Islet of Langerhans (tissue), 1 donor: ENCODE measurements at regions not wholly inside any gene's neighbourhood (a gene's known extent, or its start where the extent isn't known, plus 50 kb on each side); places are given as distances from the start of the nearest gene placed in this dataset.

Experiments
- FAIRE-seq: peaks from one replicate; lab custom pipeline; 2011; peaks lifted over from hg19 to GRCh38; lab: Jason Lieb, UNC

DNA sequence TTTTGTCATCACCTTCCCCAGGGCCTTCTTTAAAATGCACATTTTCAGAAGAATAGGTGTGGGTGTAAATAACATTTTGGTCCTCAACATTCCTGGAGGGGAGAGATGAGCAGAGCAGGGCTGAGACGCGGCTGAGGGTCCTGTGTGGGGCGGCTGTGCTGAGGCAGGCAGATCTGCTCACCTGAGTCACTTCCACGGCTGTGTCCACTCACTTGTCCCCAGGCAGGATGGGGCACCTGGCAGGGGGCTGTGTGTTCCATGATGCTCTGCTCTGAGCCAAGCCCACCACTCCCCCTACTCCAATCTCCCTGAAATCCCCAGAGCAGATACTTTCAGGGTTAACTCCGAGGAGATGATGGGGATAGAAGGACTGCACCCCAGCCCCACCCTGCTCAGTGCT, 93.8 kb downstream of the GLRX3 start:
- FAIRE-seq = no peak

DNA sequence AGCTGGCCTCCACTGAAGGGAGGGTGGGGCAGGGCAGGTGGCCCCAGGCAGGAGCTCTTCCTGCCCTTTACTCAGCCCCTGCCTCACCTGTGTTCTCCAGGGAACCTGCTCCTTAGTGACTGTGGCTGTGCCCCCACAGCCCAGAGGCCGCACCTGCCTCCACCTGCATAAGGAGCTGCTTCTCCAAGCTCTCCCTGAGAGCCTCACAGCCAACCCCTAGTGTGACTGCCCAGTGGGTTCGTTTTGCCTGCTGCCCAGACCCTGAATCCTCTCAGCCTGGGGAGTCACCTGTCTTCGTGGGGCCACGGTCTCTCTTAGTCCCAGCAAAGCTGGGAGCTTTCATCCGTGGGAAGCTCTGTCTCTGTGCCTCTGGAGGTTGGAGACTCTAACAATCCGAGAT, 94.4 kb downstream of the GLRX3 start:
- no peak for FAIRE-seq

DNA sequence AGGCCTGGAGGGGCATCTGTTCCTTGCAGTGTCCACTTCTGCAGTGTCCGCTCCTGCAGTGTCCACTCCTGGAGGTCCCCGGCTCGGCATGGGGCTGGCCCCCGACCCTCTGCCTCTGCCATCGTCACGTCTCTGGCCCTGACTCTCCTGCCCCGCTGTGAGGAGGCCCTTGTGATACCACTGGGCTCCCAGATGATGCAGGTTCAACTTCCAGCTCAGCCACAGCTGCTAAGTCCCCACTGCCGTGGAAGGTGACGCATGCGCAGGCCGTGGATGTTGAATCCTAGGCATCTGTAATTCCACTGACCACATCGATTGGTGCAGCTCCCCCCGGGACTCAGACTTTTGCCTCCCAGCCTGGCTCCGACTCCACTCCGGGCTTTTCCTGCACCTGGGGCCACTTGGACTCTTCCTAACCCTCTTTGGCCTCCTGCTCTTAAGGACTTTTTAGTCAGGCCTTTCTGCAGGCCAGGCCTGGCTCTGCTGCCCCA, 95.1 kb downstream of the GLRX3 start:
- FAIRE-seq = no peak

DNA sequence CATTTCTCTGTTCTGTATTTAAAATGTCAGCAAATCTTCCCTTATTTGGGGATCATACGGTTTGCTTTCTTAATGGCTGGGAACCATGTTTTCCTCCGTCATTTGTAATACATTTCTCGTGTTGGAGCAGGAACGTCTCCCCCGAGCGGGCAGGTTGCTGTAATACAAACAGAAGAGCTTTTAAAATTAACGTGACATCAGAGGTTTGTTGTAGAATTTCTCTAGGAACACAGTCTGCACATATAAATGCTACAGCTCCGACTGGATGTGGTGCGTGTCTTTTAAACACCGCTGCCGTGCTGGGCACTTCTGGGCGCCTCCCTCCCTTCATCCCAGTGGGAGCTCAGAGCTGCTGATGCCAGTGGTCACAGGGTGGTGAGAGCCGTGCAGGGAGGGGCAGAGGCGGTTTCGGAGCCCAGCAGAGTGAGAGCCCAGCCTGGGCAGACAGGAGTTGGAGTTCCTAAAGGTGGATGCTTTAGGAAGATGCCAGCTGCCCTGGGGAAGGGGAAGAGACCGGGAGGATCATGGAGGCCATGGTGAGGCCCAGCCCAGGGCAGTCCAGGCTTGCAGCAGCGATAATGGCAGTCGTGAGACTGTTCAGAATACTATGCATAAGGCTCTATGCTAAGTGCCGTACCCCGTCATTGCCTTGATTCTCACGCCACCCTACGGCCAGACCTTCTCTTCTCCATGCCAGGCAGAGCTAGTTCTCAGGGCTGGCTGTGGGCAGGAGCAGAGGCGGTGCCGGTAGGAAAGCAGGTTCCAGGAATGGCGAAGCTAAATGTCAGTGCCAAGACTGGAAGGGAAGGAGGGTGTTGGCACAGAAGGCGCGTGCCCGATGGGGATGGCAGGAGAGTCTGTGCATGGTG, 96.2 kb downstream of the GLRX3 start:
- no peak for FAIRE-seq

DNA sequence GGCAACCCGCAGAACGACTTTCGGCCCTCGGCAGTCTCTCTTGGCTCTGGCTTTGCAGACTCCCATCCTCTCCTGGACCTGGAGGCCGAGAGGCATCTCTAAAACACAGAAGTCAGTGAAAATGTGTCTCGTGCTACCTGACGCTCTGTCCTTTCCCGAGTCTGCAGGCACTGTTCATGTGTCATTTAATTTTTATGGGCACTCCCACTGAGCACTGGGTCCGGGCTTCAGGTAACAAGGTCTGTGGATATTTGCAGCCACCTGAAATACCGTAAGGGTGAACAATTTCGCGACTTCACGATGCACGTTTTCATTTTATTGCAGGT, 96.8 kb downstream of the GLRX3 start:
- FAIRE-seq = no peak

DNA sequence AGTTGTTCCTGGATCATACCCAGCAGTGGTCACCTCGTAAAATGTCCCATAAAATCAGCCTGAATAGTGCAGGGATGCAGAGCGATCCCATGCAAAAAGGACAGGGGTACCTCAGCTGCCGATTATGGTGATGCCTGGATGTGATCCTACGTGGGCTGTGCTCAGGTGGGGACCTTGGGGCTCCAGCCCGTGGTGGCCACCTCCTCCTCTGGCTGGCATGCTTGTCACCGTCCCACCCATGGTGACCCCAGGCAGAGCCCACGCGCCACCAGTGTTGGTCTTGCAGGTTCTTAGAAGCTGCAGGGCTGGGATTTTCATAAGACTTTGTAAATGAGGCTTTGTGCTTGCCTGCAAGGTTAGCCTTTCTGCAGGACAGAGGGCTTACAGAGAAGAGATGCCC, 97.2 kb downstream of the GLRX3 start:
- no peak for FAIRE-seq

DNA sequence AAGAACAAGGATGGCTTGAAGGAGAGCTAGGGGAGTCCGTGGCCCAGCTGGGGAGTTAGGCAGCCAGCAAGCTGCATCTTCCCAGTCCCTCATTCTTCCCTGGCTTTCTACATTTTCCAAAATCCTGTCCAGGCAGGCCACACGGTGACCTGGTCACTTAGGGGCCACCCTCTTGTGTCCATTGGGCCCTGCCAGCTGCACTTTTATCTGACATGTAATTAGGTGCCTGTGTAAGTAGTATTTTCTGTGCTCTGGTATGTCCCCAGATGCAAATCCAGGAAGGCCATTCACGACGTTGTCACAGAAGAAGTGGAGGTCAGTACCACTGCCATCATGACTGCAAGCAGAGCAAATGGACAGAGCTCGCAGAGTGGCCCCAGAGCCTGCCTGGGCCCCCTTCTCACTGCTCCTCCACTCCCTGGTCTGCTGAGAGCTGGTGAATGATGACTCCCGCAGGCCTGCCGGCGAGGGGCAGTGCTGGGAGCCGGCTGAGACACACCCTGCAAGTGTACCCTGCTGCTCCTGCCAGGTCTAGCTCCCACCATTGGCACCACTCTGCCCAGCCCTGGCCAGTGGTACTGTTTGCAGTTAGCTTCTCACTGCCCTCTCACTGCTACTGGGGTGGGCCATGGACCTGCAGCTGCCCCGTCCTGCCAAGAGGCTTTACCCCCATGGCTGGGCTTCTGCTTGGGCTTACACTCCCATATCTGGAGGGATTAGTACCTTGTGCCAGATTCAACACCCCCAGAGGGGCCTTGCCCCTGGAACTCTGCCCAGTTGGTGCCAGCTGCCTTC, 98.2 kb downstream of the GLRX3 start:
- no peak for FAIRE-seq

DNA sequence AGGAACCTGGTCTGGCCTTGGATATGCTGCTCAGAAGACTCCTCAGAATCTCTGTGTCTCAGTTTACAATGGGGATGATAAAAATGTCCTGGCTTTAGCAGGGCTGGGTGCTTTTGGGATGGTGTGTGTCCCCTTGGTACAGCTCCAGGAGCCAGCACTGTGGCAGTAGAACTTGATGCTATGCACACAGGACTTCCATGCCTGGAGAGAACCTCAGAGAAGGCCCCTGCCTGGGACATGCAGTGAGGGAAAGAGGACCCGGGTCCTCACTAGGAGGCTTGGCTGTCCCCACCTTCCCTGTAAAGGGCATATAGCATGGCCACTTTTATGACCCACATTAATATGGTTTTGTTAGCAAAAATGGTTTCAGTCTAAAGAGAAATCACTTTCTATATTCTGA, 100.5 kb downstream of the GLRX3 start:
- no peak for FAIRE-seq

DNA sequence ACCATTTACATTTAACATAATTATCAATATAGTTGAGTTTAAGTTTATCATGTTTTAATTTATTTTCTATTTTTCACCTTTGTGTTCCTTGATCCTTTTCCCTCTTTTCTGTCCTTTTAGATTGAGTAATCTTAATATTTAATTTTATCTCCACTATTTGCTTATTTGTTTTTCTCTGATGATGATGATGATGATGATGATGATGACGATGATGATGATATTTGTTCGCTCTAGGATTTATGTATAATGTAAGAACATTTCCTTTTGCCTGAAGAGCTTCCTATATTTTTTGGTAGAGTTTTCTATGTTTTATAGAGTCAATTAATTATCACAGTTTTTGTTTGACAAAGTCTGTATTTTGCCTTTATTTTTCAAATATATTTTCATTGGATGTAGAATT, 104.2 kb downstream of the GLRX3 start:
- FAIRE-seq = no peak

DNA sequence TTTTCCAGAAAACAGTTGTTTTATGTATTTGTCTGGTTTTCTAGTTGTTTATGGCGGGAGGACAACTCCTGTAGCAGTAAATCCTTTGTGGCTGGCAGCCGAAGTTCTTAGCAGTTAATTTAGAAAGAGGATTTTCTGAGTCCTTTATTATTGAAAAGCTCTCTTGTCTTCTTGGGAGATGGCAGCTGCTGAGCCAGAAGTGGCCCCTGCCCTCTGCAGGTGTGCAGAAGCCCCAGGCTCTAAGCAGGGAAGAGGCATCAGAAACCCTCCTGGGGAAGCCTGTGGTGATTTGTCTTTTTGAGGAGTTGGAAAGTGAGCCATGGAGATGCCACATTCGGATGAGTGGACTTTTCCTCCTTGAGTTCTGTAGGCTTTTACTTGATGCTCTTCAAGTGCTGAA, 106.3 kb downstream of the GLRX3 start:
- FAIRE-seq = no peak

DNA sequence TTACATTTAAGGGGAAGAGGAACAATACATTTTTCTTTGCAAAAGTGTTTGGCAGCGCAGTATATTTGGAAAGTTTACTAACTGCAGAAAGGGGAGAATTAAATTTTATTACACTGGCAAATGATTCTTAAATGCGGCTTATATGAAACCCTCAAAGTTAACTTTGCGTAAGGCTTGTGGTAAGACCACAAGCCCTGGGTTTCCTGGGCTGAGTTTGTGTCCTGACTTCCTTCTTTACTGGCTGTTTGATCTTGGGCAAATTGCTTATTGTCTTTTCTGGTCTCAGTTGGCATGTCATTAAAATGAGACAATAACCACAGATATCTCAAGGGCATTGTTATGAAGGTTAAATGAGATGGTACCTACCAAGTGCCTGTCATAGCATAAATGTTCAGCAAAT, 106.8 kb downstream of the GLRX3 start:
- FAIRE-seq = no peak

DNA sequence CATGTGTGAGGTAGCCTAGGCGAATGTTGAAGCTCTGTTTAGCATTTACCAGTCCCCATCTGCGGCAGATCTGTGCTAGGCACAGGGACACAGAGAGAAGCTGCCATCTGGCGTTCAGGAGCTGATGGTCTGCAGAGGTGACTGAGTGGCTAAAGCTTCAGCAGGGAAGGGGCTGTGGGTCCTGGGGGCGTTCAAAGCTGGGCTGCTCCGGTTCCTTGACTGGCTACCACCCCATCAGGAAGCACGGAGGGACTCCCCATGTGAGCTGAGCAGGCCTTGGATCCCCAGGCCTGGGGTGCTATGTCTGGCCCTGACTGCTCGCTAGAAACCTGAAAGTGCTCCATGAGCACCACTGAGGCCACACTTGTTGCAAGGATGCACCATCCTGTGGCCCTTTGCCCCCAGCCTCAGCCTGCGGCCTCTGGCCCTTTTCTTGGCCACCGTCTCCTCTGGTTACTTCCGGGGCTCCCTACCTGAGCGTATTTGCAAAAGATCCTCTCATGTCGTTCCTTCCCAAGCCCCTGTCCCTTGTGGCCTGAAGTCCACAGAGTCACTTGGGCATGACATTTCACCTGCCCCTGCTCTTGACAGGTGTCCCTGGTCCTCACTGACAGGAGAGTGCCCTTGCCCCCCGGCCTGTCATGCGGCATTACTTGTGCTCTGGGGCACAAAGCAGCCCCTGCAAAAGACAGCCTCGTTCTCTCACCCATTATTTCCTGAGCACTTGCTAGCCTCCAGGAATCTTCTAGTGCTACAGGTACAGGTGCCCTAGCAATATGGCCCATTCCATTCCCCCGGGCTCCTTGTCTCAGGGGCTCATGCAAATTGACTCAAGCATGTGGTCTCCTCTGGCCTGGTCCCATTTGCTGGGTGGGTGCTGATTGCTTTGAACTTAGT, 108.1 kb downstream of the GLRX3 start:
- no peak for FAIRE-seq

DNA sequence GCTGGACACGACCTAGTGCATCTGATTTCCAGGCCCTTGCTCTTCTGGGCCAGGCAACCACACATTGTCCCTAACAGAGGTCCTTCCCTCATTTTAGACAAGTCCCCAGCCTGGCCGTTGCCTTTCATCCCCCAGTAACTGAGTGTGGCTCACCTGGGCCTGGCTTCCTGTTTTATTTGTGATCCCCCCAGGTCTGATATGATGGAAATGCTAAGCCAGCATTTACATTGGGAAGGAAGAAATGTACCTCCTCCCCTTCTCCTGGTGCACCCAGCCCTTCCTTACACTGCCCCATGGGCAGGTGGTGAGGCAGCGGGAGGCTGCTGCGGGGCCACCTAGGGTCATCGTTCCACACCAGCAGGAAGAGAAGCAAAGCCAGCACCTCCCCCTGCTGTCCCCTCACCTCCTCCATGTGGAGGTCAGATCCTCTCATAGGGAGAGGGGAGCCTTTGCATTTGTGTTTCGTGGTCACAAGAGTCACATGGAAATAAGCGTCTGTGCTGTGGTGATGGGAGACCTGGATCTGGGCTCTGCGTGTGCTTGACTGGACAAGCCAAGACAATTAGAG, 108.8 kb downstream of the GLRX3 start:
- FAIRE-seq = no peak

DNA sequence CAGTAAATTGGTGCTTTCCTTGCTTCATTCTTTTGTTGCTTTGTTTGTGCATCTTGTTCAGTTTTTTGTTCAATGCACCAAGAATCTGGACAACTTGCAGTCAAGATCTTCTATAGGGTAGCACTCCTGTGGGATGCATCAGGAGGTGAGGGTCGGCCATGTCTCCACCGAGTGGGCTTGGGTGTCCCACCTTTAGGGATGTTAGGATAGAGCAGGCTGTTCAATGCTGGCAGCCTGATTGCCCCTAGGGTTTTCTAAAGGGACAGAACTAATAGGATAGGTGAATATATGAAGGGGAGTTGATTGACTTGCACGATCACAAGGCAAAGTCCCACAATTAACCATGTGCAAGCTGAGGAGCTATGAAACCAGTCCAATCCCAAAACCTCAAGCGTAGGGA, 109.9 kb downstream of the GLRX3 start:
- FAIRE-seq = no peak

DNA sequence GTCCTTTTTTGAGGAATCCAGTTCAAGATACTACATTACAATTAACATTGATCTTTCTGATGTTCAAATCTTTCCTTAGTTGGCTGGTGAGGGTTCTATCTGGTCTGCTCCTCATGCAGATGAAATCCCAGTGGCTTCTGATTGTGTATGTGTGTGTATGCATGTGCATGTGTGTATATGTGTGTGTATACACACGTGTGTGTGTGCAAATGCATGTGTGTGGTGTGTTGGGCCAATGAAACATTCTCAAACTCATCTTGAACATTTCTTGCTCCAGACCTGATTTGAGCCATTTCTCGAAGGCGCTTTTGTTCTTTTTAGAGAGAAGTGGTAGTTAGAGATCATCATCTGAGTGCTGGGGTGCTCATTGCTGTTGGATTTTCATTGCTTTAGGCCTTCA, 113.9 kb downstream of the GLRX3 start:
- no peak for FAIRE-seq

DNA sequence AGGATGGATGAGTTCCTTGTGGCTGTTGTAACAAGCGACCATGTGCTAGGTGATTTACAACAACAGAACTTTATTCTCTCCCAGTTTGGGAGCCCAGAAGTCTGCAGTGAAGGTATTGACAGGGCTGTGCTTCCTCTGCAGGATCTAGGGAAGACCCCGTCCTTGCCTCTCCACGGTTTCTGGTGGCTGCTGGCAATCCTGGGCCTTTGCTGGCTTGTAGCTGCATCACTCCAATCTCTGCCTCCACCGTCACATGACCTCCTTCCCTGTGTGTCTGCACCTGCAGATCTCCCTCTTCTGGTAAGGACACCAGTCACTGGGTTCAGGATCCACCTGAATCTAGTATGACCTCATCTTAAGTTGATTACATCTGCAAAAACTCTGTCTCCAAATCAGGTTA, 115.6 kb downstream of the GLRX3 start:
- no peak for FAIRE-seq

DNA sequence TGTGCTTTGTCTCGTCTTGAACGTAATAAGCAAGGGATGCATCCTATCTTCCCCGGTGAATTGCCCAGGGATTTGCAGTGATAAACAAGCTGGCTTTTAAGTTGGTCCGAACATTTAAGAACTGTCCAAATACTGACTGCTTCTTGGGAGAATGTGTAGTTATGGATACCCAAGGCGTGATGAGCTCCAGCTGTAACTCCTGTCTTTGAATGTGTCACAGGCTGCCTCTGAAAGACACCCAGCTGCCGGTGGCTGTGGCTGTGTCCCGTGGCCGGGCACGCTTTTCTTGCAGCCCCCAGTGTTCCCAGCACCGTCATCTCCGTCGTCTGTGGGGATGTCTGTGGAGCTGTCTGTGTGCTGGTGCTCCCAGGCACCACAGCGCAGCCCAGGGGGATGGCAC, 118.1 kb downstream of the GLRX3 start:
- FAIRE-seq = no peak

DNA sequence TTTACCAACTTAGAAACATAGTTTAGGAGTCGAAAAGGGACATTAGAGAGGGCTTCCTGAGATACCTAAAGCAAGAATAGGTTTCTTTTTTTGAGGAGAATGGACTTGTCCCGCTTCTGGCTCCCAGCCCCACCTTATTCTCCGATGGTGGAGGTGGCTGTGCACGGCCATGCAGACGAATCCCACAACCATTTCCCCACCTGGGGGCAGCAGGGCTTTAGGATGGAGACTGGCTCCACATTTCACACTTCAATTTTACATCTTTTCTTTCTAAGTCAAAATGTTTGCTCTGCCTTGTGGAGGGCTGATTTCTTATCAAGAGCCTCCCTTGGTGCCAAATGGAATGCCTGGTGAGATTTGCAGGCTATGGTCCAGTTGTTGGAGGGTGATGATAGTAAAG, 118.5 kb downstream of the GLRX3 start:
- FAIRE-seq = no peak

DNA sequence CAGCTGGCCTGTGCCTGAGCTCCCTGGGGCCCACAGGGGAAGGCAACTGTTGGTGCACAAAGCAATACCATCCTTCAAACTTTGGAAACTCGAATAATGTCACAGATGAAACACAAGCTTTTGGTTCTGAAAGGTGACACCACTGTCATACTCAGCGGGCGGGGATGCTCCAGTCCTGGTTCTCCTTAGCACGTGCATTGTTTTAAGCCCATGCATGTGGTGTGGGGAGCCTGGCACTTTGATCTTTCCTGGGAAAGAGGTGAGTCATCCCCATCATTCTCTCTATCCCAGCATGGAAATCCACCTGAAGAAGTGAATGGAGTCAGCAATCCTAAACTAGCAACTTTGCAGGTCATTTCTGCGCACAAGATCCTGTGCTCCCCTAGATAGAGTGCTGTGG, 119.6 kb downstream of the GLRX3 start:
- no peak for FAIRE-seq

DNA sequence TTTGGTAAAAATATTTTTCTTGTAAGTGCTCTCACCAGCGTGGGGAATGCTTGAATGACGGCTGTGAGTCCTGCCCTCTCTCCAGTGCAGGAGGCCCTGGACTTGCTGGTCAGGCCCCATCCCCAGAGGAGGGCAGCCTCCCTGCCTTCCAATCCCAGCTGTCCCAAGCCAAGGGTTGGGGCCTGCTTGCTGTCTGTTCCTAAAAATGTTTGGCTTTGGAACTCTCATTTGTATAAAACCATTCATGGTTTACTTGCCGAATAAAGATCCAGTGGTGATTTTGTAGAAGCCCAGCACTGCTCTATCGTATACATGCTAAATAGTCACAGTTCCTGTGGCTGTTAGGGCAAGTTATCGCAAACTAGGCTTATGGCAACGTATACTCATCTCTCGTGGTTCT, 121.7 kb downstream of the GLRX3 start:
- no peak for FAIRE-seq

DNA sequence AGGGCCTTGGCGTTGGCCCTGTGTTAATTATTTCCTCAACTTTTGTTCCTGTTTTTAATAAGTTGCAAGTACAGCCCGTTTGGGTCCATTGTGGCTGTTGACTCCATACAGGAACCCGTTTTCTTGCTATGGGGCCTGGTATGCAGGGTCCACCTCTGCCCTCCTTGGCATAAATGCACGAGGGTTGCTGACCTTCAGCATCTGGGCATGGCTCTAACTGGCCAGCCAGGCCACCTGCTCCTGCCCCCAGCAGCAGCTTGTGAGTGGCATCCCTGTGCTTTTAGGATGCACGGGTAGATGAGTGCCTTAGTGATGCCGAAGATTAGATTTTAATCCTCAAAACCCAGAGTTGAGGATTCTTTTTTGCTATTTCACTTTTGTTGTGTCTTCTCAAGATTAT, 123.2 kb downstream of the GLRX3 start:
- no peak for FAIRE-seq

DNA sequence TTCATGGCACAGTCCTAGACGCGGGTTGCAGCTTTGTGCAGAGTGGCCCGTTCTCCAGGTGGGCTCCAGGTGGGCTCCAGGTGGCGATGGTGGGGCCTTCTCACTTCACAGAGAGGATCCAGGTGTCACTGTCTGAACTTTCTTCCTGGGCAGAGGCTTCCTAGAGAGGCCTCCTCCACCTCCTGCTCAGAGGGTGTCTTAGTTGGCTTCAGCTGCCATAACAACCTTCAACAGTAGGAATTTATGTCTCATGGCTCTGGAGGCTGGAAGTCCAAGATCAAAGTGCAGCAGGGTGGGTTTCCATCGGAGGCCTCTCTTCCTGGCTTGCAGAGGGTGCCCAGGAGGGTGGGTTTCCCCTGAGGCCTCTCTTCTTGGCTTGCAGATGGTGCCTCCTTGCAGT, 125.1 kb downstream of the GLRX3 start:
- FAIRE-seq = no peak
